ENCODE measurements at regions not wholly inside any gene's neighbourhood (a gene's known extent, or its start where the extent isn't known, plus 50 kb on each side); places are given as distances from the start of the nearest gene placed in this dataset.

GRCh38 chr9:61674882-61675281, 485.0 kb downstream of the SPATA31A7 start:
- TF ChIP-seq CTCF (IDR thresholded peaks at IDR 0.05; ENCODE audit: low read depth, low read length) (no peak), MAX (IDR thresholded peaks at IDR 0.05; ENCODE audit: low read depth, low read length) (no peak)
